SK-N-SH treated with all-trans-retinoic acid at 6 μM for 48 hours (cell line): ENCODE measurements at regions not wholly inside any gene's neighbourhood (a gene's known extent, or its start where the extent isn't known, plus 50 kb on each side); places are given as distances from the start of the nearest gene placed in this dataset.

ENCODE experiments used
- ARNTL ChIP-seq: fragments of 450-650 bp; formaldehyde crosslinking; IDR thresholded peaks from 2 replicates; pipeline ENCODE4 v1.5.0; 2020; ENCODE audit warnings: low read depth, mild to moderate bottlenecking, moderate library complexity, borderline replicate concordance
- CSDC2 ChIP-seq: fragments of 250-450 bp; sonication (Bioruptor Pico); IDR thresholded peaks from 2 replicates; pipeline ENCODE4 v1.5.0; 2020; ENCODE audit warnings: mild to moderate bottlenecking, moderate library complexity
- OSR1 ChIP-seq: fragments of 250-450 bp; sonication (Bioruptor Pico); IDR thresholded peaks from 2 replicates; pipeline ENCODE4 v1.8.0; 2022; ENCODE audit warnings: moderate library complexity, mild to moderate bottlenecking, inconsistent platforms
- RARB ChIP-seq: fragments of 250-450 bp; sonication (Bioruptor Pico); IDR thresholded peaks from 2 replicates; pipeline ENCODE4 v1.8.0; 2021; ENCODE audit warnings: mild to moderate bottlenecking, moderate library complexity
- TCF4 ChIP-seq: fragments of 250-450 bp; sonication (Bioruptor Pico); IDR thresholded peaks from 2 replicates; pipeline ENCODE4 v1.8.0; 2021; ENCODE audit warnings: mild to moderate bottlenecking, moderate library complexity, borderline replicate concordance
- TOX ChIP-seq: fragments of 250-450 bp; sonication (Bioruptor Pico); IDR thresholded peaks from 2 replicates; pipeline ENCODE4 v1.8.0; 2021; ENCODE audit warnings: mild to moderate bottlenecking, moderate library complexity, borderline replicate concordance
- ZC3H10 ChIP-seq: fragments of 250-450 bp; sonication (Bioruptor Pico); IDR thresholded peaks from 2 replicates; pipeline ENCODE4 v1.5.1; 2021; ENCODE audit warnings: mild to moderate bottlenecking, moderate library complexity
- ZFP30 ChIP-seq: fragments of 450-650 bp; formaldehyde crosslinking; IDR thresholded peaks from 2 replicates; pipeline ENCODE4 v1.5.0; 2022; ENCODE audit warnings: mild to moderate bottlenecking, moderate library complexity
- ZNF70 ChIP-seq: fragments of 450-650 bp; formaldehyde crosslinking; IDR thresholded peaks from 2 replicates; pipeline ENCODE4 v1.5.0; 2020; ENCODE audit warnings: mild to moderate bottlenecking, moderate library complexity
- TF ChIP-seq, protein P1 (sequence below): fragments of 250-450 bp; sonication (Bioruptor Pico); IDR thresholded peaks from 2 replicates; pipeline ENCODE4 v1.5.1; 2020; ENCODE audit warnings: low read depth, mild to moderate bottlenecking, moderate library complexity
- TF ChIP-seq, protein P2 (sequence below): fragments of 250-450 bp; sonication (Bioruptor Pico); IDR thresholded peaks from 2 replicates; pipeline ENCODE4 v1.8.0; 2020; ENCODE audit warnings: mild to moderate bottlenecking, moderate library complexity, borderline replicate concordance
- TF ChIP-seq, protein P3 (sequence below): fragments of 250-450 bp; sonication (Bioruptor Pico); IDR thresholded peaks from 2 replicates; pipeline ENCODE4 v1.8.0; 2021; ENCODE audit warnings: low read depth, mild to moderate bottlenecking, moderate library complexity, borderline replicate concordance
- TF ChIP-seq, protein P4 (sequence below): fragments of 250-450 bp; sonication (Bioruptor Pico); IDR thresholded peaks from 2 replicates; pipeline ENCODE4 v1.5.1; 2021; ENCODE audit warnings: mild to moderate bottlenecking, moderate library complexity

DNA sequence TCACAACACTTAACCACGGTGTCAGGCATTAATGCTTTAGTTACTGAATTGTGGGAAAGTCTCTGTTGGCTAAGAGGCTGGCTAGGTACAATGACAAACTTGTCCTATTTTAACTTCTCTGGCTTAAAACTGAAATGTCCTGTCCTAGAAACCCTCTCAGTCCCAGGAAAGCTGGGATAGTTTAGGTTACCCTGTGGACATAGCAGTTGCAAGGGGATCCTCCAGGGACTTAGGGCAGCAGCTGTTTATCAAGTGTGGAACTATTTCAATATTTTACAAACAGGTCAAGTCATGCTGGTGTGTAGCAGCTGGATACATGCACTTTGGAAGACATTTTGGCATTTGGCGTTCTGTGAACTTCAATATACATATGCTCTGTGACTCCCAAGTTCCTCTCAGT lies 95.0 kb upstream of the ARRDC3 start:
- TF ChIP-seq ZC3H10 (CRISPR knock-in tag) (no peak), RARB (CRISPR knock-in tag) (no peak), CSDC2 (CRISPR knock-in tag) (no peak), ZFP30 (CRISPR knock-in tag) (no peak), ARNTL (CRISPR knock-in tag) (no peak), OSR1 (CRISPR knock-in tag) (no peak), TOX (CRISPR knock-in tag) (no peak), ZNF70 (CRISPR knock-in tag) (no peak), TCF4 (CRISPR knock-in tag) (no peak)
- TF ChIP-seq, protein P1, sequence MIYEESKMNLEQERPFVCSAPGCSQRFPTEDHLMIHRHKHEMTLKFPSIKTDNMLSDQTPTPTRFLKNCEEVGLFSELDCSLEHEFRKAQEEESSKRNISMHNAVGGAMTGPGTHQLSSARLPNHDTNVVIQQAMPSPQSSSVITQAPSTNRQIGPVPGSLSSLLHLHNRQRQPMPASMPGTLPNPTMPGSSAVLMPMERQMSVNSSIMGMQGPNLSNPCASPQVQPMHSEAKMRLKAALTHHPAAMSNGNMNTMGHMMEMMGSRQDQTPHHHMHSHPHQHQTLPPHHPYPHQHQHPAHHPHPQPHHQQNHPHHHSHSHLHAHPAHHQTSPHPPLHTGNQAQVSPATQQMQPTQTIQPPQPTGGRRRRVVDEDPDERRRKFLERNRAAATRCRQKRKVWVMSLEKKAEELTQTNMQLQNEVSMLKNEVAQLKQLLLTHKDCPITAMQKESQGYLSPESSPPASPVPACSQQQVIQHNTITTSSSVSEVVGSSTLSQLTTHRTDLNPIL (CRISPR knock-in tag): no peak
- TF ChIP-seq, protein P2, sequence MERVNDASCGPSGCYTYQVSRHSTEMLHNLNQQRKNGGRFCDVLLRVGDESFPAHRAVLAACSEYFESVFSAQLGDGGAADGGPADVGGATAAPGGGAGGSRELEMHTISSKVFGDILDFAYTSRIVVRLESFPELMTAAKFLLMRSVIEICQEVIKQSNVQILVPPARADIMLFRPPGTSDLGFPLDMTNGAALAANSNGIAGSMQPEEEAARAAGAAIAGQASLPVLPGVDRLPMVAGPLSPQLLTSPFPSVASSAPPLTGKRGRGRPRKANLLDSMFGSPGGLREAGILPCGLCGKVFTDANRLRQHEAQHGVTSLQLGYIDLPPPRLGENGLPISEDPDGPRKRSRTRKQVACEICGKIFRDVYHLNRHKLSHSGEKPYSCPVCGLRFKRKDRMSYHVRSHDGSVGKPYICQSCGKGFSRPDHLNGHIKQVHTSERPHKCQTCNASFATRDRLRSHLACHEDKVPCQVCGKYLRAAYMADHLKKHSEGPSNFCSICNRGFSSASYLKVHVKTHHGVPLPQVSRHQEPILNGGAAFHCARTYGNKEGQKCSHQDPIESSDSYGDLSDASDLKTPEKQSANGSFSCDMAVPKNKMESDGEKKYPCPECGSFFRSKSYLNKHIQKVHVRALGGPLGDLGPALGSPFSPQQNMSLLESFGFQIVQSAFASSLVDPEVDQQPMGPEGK (CRISPR knock-in tag): no peak
- TF ChIP-seq, protein P3, sequence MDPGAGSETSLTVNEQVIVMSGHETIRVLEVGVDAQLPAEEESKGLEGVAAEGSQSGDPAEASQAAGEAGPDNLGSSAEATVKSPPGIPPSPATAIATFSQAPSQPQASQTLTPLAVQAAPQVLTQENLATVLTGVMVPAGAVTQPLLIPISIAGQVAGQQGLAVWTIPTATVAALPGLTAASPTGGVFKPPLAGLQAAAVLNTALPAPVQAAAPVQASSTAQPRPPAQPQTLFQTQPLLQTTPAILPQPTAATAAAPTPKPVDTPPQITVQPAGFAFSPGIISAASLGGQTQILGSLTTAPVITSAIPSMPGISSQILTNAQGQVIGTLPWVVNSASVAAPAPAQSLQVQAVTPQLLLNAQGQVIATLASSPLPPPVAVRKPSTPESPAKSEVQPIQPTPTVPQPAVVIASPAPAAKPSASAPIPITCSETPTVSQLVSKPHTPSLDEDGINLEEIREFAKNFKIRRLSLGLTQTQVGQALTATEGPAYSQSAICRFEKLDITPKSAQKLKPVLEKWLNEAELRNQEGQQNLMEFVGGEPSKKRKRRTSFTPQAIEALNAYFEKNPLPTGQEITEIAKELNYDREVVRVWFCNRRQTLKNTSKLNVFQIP (CRISPR knock-in tag): no peak
- TF ChIP-seq, protein P4, sequence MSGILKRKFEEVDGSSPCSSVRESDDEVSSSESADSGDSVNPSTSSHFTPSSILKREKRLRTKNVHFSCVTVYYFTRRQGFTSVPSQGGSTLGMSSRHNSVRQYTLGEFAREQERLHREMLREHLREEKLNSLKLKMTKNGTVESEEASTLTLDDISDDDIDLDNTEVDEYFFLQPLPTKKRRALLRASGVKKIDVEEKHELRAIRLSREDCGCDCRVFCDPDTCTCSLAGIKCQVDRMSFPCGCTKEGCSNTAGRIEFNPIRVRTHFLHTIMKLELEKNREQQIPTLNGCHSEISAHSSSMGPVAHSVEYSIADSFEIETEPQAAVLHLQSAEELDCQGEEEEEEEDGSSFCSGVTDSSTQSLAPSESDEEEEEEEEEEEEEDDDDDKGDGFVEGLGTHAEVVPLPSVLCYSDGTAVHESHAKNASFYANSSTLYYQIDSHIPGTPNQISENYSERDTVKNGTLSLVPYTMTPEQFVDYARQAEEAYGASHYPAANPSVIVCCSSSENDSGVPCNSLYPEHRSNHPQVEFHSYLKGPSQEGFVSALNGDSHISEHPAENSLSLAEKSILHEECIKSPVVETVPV (CRISPR knock-in tag): no peak
